ENCODE measurements at regions not wholly inside any gene's neighbourhood (a gene's known extent, or its start where the extent isn't known, plus 50 kb on each side); places are given as distances from the start of the nearest gene placed in this dataset.

DNA sequence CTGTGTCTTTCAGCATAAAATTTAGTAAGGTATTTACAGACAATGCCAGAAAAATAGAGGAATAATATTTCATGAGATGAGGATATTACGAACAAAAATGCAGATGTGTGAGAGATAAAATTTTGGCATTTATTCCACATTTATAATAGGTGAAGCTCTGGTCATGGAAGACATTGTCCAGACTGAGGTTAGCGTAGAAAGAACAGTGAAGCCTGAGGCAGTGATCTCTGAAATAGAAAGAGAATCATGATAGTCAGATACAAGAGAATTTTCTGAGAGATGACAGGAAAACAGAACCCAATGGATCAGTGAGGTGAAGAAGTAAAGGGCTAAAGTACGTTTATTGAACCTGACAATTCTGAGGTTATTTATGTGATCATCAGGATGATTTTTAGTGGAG lies 1155.9 kb upstream of the GJE1 start:
- no peak for DNase-seq (ENCODE audit: extremely low read depth in 1 of 4, low spot score in 3 of 4)

More for the DNA sequence above, 1155.9 kb upstream of the GJE1 start:
- Histone ChIP-seq H3K79me2 (ENCODE audit: control insufficient read depth, insufficient read depth, low read length) (no peaks in the 10 kb centered on the region), H3K4me1 (replicated peaks in 1 of 2; ENCODE audit: control insufficient read depth in 2 of 2, insufficient read depth in 2 of 2, low read length in 2 of 2) (no peaks in the 10 kb centered on the region), H3K9me3 (replicated peaks; ENCODE audit: control insufficient read depth, insufficient read depth, low read depth, low read length) (no peaks in the 10 kb centered on the region), H4K20me1 (replicated peaks; ENCODE audit: control insufficient read depth, insufficient read depth, low read length) (no peaks in the 10 kb centered on the region), H3K4me3 (no peak overlapping the region), H3K9ac (ENCODE audit: insufficient read depth in 1 of 2, low read depth in 2 of 2, low read length in 2 of 2) (no peak overlapping the region), H3K36me3 (ENCODE audit: control insufficient read depth, insufficient read depth, low read length) (no peaks in the 10 kb centered on the region), H3K4me2 (ENCODE audit: insufficient read depth, low read length) (no peak overlapping the region), H3K27ac (ENCODE audit: extremely low read depth, low read depth, low read length) (no peak overlapping the region), H3K9me1 (ENCODE audit: control insufficient read depth, insufficient read depth, low read length) (no peaks in the 10 kb centered on the region), H2AFZ (ENCODE audit: low read depth, low read length) (no peak overlapping the region), H3K27me3 (ENCODE audit: control insufficient read depth in 2 of 2, insufficient read depth in 2 of 2, low read length in 2 of 2) (no peaks in the 10 kb centered on the region)
- 1% methylated on average over 3 of the region's 3 CpGs for WGBS (ENCODE audit: insufficient coverage, low coverage, missing lambda C conversion rate)
- TF ChIP-seq POLR2AphosphoS2 (IDR thresholded peaks at IDR 0.05; ENCODE audit: low read length) (no peak), NFRKB (IDR thresholded peaks at IDR 0.05; ENCODE audit: low read depth) (no peak), TFAP4 (CRISPR knock-in tag; IDR thresholded peaks at IDR 0.05; ENCODE audit: borderline replicate concordance) (no peak), TBP (optimal IDR thresholded peaks at IDR 0.05; ENCODE audit: low read depth, low read length) (no peak), ZNF311 (CRISPR knock-in tag; IDR thresholded peaks at IDR 0.05) (no peak), FOXJ2 (tag; IDR thresholded peaks at IDR 0.05) (no peak), RBM25 (IDR thresholded peaks at IDR 0.05; ENCODE audit: low read depth, low read length, severe bottlenecking) (no peak), ZNF184 (CRISPR knock-in tag; IDR thresholded peaks at IDR 0.05) (no peak), ZNF217 (CRISPR knock-in tag; IDR thresholded peaks at IDR 0.05) (no peak), ZNF785 (CRISPR knock-in tag; IDR thresholded peaks at IDR 0.05) (no peak), TARDBP (IDR thresholded peaks at IDR 0.05) (no peak), FOXK1 (CRISPR knock-in tag; IDR thresholded peaks at IDR 0.05; ENCODE audit: borderline replicate concordance) (no peak), ZNF449 (CRISPR knock-in tag; IDR thresholded peaks at IDR 0.05) (no peak), MEF2A (IDR thresholded peaks at IDR 0.05; ENCODE audit: control insufficient read depth, low read depth, low read length) (no peak), ZNF436 (CRISPR knock-in tag; IDR thresholded peaks at IDR 0.05) (no peak), GTF2B (IDR thresholded peaks at IDR 0.05; ENCODE audit: extremely low read depth, insufficient read length) (no peak), ATF4 (CRISPR knock-in tag; IDR thresholded peaks at IDR 0.05) (no peak)
- TF ChIP-seq, protein P1, sequence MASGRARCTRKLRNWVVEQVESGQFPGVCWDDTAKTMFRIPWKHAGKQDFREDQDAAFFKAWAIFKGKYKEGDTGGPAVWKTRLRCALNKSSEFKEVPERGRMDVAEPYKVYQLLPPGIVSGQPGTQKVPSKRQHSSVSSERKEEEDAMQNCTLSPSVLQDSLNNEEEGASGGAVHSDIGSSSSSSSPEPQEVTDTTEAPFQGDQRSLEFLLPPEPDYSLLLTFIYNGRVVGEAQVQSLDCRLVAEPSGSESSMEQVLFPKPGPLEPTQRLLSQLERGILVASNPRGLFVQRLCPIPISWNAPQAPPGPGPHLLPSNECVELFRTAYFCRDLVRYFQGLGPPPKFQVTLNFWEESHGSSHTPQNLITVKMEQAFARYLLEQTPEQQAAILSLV (tag; IDR thresholded peaks at IDR 0.05), result no peak
- BruUV-seq (replicated peaks), result no TSS peak
- in situ Hi-C loops (cut with MboI) (no loop called here), intact Hi-C loops (cut with micrococcal nuclease) (no loop called here)
- ChIA-PET CTCF (ENCODE audit: low intra/inter-chr PET ratio) (no interaction called here), POLR2A (no interaction called here)
- FAIRE-seq (no peak), ATAC-seq (no peak)

All from K562 (cell line).